ENCODE measurements at regions not wholly inside any gene's neighbourhood (a gene's known extent, or its start where the extent isn't known, plus 50 kb on each side); places are given as distances from the start of the nearest gene placed in this dataset.

DNA sequence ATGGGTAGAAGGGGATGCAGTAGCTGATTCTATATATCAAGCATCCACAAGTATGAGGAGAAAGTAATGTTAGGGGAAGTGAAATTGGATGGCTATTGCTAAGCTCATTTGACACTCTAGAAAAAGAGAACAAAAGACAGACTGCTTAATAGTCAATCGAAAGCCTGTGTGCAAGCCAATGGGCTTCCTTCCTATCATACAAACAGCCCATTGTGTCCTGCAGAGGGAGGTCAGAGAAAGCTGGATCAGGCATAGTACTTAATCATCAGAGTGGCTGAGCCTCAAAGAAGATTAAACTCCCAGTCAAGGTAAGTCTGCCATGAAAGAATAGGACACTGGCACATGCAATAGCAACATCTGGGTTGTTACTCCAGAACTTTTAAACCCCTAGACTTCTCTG lies 50.9 kb upstream of the PGR start:
- TF ChIP-seq POLR2A (IDR thresholded peaks at IDR 0.05), result no peak
- TF ChIP-seq, protein P1, sequence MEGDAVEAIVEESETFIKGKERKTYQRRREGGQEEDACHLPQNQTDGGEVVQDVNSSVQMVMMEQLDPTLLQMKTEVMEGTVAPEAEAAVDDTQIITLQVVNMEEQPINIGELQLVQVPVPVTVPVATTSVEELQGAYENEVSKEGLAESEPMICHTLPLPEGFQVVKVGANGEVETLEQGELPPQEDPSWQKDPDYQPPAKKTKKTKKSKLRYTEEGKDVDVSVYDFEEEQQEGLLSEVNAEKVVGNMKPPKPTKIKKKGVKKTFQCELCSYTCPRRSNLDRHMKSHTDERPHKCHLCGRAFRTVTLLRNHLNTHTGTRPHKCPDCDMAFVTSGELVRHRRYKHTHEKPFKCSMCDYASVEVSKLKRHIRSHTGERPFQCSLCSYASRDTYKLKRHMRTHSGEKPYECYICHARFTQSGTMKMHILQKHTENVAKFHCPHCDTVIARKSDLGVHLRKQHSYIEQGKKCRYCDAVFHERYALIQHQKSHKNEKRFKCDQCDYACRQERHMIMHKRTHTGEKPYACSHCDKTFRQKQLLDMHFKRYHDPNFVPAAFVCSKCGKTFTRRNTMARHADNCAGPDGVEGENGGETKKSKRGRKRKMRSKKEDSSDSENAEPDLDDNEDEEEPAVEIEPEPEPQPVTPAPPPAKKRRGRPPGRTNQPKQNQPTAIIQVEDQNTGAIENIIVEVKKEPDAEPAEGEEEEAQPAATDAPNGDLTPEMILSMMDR (IDR thresholded peaks at IDR 0.05), result no peak
- TF ChIP-seq EP300 (IDR thresholded peaks at IDR 0.05), result no peak
